ENCODE measurements at regions not wholly inside any gene's neighbourhood (a gene's known extent, or its start where the extent isn't known, plus 50 kb on each side); places are given as distances from the start of the nearest gene placed in this dataset.
"Not testable (repeated sequence)": the region's sequence is repeated elsewhere in the genome, so short reads cannot be mapped to it uniquely, and the experiment has no call there.

GRCh38 chr2:89095060-89095459, 403.6 kb downstream of the RPIA start:
- TF ChIP-seq CTCF (conservative IDR thresholded peaks at IDR 0.05; ENCODE audit: low read length); EZH2phosphoT487 (IDR thresholded peaks at IDR 0.05; ENCODE audit: borderline replicate concordance, low read depth, low read length): not testable (repeated sequence)

Measured in OCI-LY7 (cell line).